H9 (cell line): ENCODE measurements at regions not wholly inside any gene's neighbourhood (a gene's known extent, or its start where the extent isn't known, plus 50 kb on each side); places are given as distances from the start of the nearest gene placed in this dataset.

Source experiments
- DNase-seq: peaks from one replicate; pipeline ENCODE4 v3.0.0-alpha.2; 2017
- H2AFZ ChIP-seq: one replicate; pipeline ENCODE4 v1.6.1; 2013; ENCODE audit warnings: mild to moderate bottlenecking, low read length, control low read depth, moderate library complexity
- H2AK5ac ChIP-seq: 2 replicates; pipeline ENCODE4 v1.6.1; 2013; ENCODE audit warnings: low read length, control low read depth, mixed read lengths; ENCODE audit not compliant: insufficient read length
- H2BK120ac ChIP-seq: one replicate; pipeline ENCODE4 v1.6.1; 2013; ENCODE audit warnings: low read depth, mild to moderate bottlenecking, low read length, control low read depth, inconsistent platforms; ENCODE audit not compliant: poor library complexity, severe bottlenecking
- H2BK12ac ChIP-seq: 2 replicates; pipeline ENCODE4 v1.6.1; 2013; ENCODE audit warnings: low read length, control low read depth, mixed read lengths, low read depth; ENCODE audit not compliant: insufficient read length
- H2BK15ac ChIP-seq: 2 replicates; pipeline ENCODE4 v1.6.1; 2013; ENCODE audit warnings: low read depth, low read length, control low read depth
- H2BK20ac ChIP-seq: one replicate; pipeline ENCODE4 v1.6.1; 2013; ENCODE audit warnings: low read depth, mild to moderate bottlenecking, low read length, control low read depth, inconsistent platforms; ENCODE audit not compliant: poor library complexity, severe bottlenecking
- H2BK5ac ChIP-seq: 2 replicates; pipeline ENCODE4 v1.6.1; 2013; ENCODE audit warnings: low read length, control low read depth, mixed read lengths; ENCODE audit not compliant: insufficient read length
- H3K14ac ChIP-seq: 2 replicates; pipeline ENCODE4 v1.6.1; 2013; ENCODE audit warnings: low read length, control low read depth; ENCODE audit not compliant: insufficient read depth
- H3K18ac ChIP-seq: 2 replicates; pipeline ENCODE4 v1.6.1; 2013; ENCODE audit warnings: low read depth, mild to moderate bottlenecking, mixed read lengths, low read length, control low read depth; ENCODE audit not compliant: insufficient read length
- H3K23ac ChIP-seq: 2 replicates; pipeline ENCODE4 v1.6.1; 2013; ENCODE audit warnings: low read length, control low read depth, mixed read lengths, low read depth; ENCODE audit not compliant: insufficient read length
- H3K23me2 ChIP-seq: 2 replicates; pipeline ENCODE4 v1.6.1; 2013; ENCODE audit warnings: low read depth, mild to moderate bottlenecking, mixed read lengths, low read length, control low read depth; ENCODE audit not compliant: insufficient read length, poor library complexity, severe bottlenecking
- H3K27ac ChIP-seq: 2 replicates; pipeline ENCODE4 v1.5.1; 2013; ENCODE audit warnings: low read length, control low read depth, mixed read lengths, low read depth; ENCODE audit not compliant: insufficient read length
- H3K27me3 ChIP-seq: 2 replicates; pipeline ENCODE4 v1.6.1; 2013; ENCODE audit warnings: low read length, control low read depth, inconsistent platforms; ENCODE audit not compliant: insufficient read depth
- H3K4ac ChIP-seq: 2 replicates; pipeline ENCODE4 v1.6.1; 2013; ENCODE audit warnings: low read depth, mild to moderate bottlenecking, control low read depth, inconsistent platforms, low read length, moderate library complexity
- H3K4me1 ChIP-seq: 2 replicates; pipeline ENCODE4 v1.6.1; 2013; ENCODE audit warnings: low read length, control low read depth, inconsistent platforms; ENCODE audit not compliant: insufficient read depth
- H3K4me2 ChIP-seq: 2 replicates; pipeline ENCODE4 v1.6.1; 2013; ENCODE audit warnings: low read length, control low read depth, mixed read lengths; ENCODE audit not compliant: insufficient read length, insufficient read depth
- H3K56ac ChIP-seq: 2 replicates; pipeline ENCODE4 v1.6.1; 2013; ENCODE audit warnings: low read depth, mild to moderate bottlenecking, mixed read lengths, low read length, control low read depth; ENCODE audit not compliant: insufficient read length
- H3K79me1 ChIP-seq: 2 replicates; pipeline ENCODE4 v1.6.1; 2013; ENCODE audit warnings: low read depth, mild to moderate bottlenecking, moderate library complexity, low read length, control low read depth, inconsistent platforms; ENCODE audit not compliant: insufficient read depth, poor library complexity, severe bottlenecking
- H3K79me2 ChIP-seq: 2 replicates; pipeline ENCODE4 v1.6.1; 2013; ENCODE audit warnings: low read length, control low read depth, inconsistent platforms; ENCODE audit not compliant: insufficient read depth
- H3K9ac ChIP-seq: 2 replicates; pipeline ENCODE4 v1.6.1; 2013; ENCODE audit warnings: low read length, control low read depth, mixed read lengths; ENCODE audit not compliant: insufficient read length; ENCODE audit errors: extremely low read depth
- H3K9me3 ChIP-seq: one replicate; pipeline ENCODE4 v1.6.1; 2013; ENCODE audit warnings: low read depth, low read length, inconsistent platforms; ENCODE audit not compliant: control insufficient read depth
- H3T11ph ChIP-seq: one replicate; pipeline ENCODE4 v1.6.1; 2013; ENCODE audit warnings: mild to moderate bottlenecking, low read length, control low read depth, inconsistent platforms
- H4K20me1 ChIP-seq: one replicate; pipeline ENCODE4 v1.6.1; 2013; ENCODE audit not compliant: control insufficient read depth, insufficient read length, insufficient read depth
- H4K5ac ChIP-seq: 2 replicates; pipeline ENCODE4 v1.6.1; 2013; ENCODE audit warnings: low read depth, mild to moderate bottlenecking, mixed read lengths, low read length, control low read depth; ENCODE audit not compliant: insufficient read length
- H4K8ac ChIP-seq: replicated peaks from 2 replicates; pipeline ENCODE4 v1.6.1; 2013; ENCODE audit warnings: low read length, control low read depth, mixed read lengths, low read depth; ENCODE audit not compliant: insufficient read length
- H4K91ac ChIP-seq: 2 replicates; pipeline ENCODE4 v1.6.1; 2013; ENCODE audit warnings: low read depth, mild to moderate bottlenecking, moderate library complexity, mixed read lengths, low read length, control low read depth; ENCODE audit not compliant: insufficient read length
- H3K27ac Mint-ChIP-seq, 3 experiments: 2 replicates in 2 of 3; 3 replicates in 1 of 3; pipeline ENCODE4 v1.8.0; 2020 to 2021; ENCODE audit warnings: mixed read lengths in 3 of 3, mild to moderate bottlenecking in 1 of 3, moderate library complexity in 1 of 3
- H3K27me3 Mint-ChIP-seq: 2 replicates; pipeline ENCODE4 v1.8.0; 2021; ENCODE audit warnings: low read depth, mild to moderate bottlenecking, moderate library complexity, mixed read lengths
- H3K36me3 Mint-ChIP-seq, 3 experiments: 2 replicates in 2 of 3; 3 replicates in 1 of 3; pipeline ENCODE4 v1.8.0; 2020 to 2021; ENCODE audit warnings: low read depth in 3 of 3, mixed read lengths in 3 of 3; ENCODE audit not compliant: insufficient read depth in 1 of 3
- H3K4me1 Mint-ChIP-seq, 2 experiments: 2 replicates each; pipeline ENCODE4 v1.8.0; 2020; ENCODE audit warnings: mixed read lengths in 2 of 2
- H3K4me3 Mint-ChIP-seq, 2 experiments: 2 replicates in 1 of 2; 3 replicates in 1 of 2; pipeline ENCODE4 v1.8.0; 2020 to 2021; ENCODE audit warnings: mild to moderate bottlenecking in 2 of 2, mixed read lengths in 2 of 2, moderate library complexity in 1 of 2
- H3K9me3 Mint-ChIP-seq, 2 experiments: 2 replicates in 1 of 2; 3 replicates in 1 of 2; pipeline ENCODE4 v1.8.0; 2020; ENCODE audit warnings: mild to moderate bottlenecking in 2 of 2, mixed read lengths in 2 of 2, moderate library complexity in 1 of 2
- WGBS: extraction: QIAGEN DNeasy Blood & Tissue Kit; methylation state at CpG from one replicate; pipeline ENCODE4 v1.1.7; 2013; ENCODE audit warnings: missing lambda C conversion rate, low lambda C conversion rate, mixed read lengths; ENCODE audit not compliant: insufficient read length; ENCODE audit errors: extremely low coverage; 5-methylcytosine and 5-hydroxymethylcytosine counted together
- TF ChIP-seq, protein P1 (sequence below): fragments of 200-600 bp; sonication (generic); conservative IDR thresholded peaks from 3 replicates; pipeline ENCODE4 v1.8.0; 2021; ENCODE audit warnings: antibody characterized with exemption, mild to moderate bottlenecking

DNA sequence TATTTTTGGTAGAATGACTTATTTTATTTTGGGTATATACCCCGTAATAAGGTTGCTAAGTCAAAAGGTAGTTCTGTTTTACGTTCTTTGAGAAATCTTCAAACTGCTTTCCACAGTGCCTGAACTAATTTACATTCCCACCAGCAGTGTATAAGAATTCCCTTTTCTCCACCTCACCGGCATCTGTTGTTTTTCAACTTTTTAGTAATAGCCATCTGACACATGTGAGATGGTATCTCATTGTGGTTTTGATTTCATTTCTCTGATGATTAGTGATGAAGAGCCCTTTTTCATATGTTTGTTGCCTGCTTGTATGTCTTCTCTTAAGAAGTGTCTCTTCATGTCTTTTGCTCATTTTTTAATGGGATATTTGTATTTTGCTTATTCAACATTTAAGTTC, 215.2 kb upstream of the TFPI start:
- no peak overlapping the region for H3K4me2 ChIP-seq
- peaks cover 3 to 4% of the 10 kb centered on the region in 2 experiments; a peak in 3 of 5 replicates for H3K9me3 Mint-ChIP-seq
- no peak overlapping the region for H3K23ac ChIP-seq
- H2AFZ ChIP-seq = no peak overlapping the region
- peaks cover 0 to 6% of the 10 kb centered on the region in 2 experiments; a peak in 2 of 4 replicates for H3K4me1 Mint-ChIP-seq
- no peaks in the 10 kb centered on the region for H3K9me3 ChIP-seq
- no peak overlapping the region for H3K14ac ChIP-seq
- no peak overlapping the region for H3K9ac ChIP-seq
- no peaks in the 10 kb centered on the region for H3K4me1 ChIP-seq
- H3K18ac ChIP-seq = no peak overlapping the region
- H2BK120ac ChIP-seq = no peak overlapping the region
- TF ChIP-seq, protein P1, sequence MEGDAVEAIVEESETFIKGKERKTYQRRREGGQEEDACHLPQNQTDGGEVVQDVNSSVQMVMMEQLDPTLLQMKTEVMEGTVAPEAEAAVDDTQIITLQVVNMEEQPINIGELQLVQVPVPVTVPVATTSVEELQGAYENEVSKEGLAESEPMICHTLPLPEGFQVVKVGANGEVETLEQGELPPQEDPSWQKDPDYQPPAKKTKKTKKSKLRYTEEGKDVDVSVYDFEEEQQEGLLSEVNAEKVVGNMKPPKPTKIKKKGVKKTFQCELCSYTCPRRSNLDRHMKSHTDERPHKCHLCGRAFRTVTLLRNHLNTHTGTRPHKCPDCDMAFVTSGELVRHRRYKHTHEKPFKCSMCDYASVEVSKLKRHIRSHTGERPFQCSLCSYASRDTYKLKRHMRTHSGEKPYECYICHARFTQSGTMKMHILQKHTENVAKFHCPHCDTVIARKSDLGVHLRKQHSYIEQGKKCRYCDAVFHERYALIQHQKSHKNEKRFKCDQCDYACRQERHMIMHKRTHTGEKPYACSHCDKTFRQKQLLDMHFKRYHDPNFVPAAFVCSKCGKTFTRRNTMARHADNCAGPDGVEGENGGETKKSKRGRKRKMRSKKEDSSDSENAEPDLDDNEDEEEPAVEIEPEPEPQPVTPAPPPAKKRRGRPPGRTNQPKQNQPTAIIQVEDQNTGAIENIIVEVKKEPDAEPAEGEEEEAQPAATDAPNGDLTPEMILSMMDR = no peak
- no peak overlapping the region for H2BK15ac ChIP-seq
- no peaks in the 10 kb centered on the region for H3K23me2 ChIP-seq
- H3T11ph ChIP-seq = no peak overlapping the region
- no peaks in the 10 kb centered on the region for H3K79me1 ChIP-seq
- no peaks in the 10 kb centered on the region; the same call in 1 of the 2 replicates for H3K27me3 Mint-ChIP-seq
- no peaks in the 10 kb centered on the region for H3K79me2 ChIP-seq
- H2AK5ac ChIP-seq = no peak overlapping the region
- no peaks in the 10 kb centered on the region for H3K27me3 ChIP-seq
- no peak overlapping the region for H2BK12ac ChIP-seq
- no peak overlapping the region for H3K27ac ChIP-seq
- no peak overlapping the region for H4K91ac ChIP-seq
- peaks cover 0 to 3% (median 0%) of the 10 kb centered on the region in 3 experiments; a peak in 1 of 7 replicates for H3K36me3 Mint-ChIP-seq
- no peak overlapping the region for H4K5ac ChIP-seq
- no peak overlapping the region for H2BK5ac ChIP-seq
- H2BK20ac ChIP-seq = no peak overlapping the region
- no peak overlapping the region for H3K56ac ChIP-seq
- H3K4me3 Mint-ChIP-seq = no peak overlapping the region
- no peak overlapping the region for H4K8ac ChIP-seq
- no peak overlapping the region; a peak in 1 of 7 replicates for H3K27ac Mint-ChIP-seq
- no peak for DNase-seq
- no peak overlapping the region for H3K4ac ChIP-seq
- H4K20me1 ChIP-seq = no peaks in the 10 kb centered on the region
- no CpG with 5 or more reads among the region's 3 CpGs for WGBS
